CD4-positive, alpha-beta T cell treated with Interleukin-12 subunit alpha and Interleukin-12 subunit beta, for 1 hour (primary cell): ENCODE measurements at regions not wholly inside any gene's neighbourhood (a gene's known extent, or its start where the extent isn't known, plus 50 kb on each side); places are given as distances from the start of the nearest gene placed in this dataset.

Source experiments
- DNase-seq: peaks from one replicate; pipeline ENCODE4 v3.0.0-alpha.2; 2020

DNA sequence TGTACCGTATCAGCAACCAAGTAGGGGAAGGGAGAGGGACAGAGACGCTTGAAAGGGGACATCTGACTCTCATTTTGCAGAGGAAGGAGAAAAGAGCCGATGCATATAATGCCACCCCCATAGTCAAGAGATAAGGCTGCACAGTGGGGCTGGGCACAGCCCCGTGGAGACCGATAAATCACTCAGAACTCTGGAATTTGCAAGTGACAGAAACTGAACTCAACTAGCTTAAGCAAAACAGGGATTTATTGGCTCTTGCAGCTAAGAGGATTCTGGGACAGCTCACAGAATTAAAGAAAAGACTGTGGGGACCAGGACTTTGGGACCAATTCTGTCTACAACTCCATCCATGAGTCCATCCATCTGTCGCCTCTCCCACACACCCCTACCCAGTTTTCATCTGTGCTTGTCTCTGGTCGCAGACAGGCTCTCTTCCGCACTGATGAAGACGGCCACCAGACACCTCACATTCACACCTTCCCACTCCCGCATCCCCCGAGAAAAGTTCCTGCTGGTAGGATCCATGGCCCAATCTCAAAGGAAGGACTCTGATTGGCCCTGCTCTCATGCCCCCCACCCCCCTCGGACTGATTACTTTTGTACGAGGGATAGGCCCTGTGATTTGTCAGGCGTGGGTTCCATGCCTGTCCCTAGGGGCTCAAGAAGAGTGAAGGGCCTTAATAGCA, 105.9 kb upstream of the RPL38 start:
- DNase-seq = no peak

DNA sequence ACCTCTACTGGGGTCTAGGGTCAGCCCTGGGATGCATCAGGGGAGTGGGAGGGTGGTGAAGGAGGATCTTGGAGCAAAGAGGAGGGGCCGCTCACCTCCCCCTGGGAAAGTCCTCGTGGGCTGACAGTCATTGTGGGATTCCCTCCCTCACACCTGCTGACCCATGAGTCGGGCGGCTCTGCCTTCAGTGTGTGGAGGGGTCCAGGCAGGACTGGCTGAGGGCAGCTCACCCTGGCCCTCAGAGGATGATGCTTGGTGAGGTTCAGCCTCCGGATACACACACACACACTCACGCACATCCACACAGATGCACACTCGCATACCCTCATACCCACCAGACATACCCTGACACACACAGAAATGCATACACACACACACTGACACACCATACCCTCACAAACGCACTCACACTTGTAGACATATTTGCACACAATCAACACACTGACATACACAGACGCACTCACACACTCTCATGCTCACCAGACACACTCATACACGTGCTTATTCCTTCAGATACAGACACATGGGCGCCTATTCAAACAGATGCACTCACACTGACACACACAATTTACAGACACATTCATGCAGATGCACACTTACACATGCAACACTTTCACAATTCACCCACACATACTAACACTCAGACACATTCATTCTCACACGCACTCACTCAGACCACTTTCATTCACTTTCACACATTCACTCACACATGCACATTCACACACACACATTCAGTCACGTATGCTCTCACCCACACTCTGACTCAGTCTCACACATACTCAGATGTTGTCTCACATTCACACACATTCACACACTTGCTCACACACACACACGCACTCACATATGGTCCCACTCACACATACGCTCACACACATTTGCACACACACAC, 105.1 kb upstream of the RPL38 start:
- no peak for DNase-seq

DNA sequence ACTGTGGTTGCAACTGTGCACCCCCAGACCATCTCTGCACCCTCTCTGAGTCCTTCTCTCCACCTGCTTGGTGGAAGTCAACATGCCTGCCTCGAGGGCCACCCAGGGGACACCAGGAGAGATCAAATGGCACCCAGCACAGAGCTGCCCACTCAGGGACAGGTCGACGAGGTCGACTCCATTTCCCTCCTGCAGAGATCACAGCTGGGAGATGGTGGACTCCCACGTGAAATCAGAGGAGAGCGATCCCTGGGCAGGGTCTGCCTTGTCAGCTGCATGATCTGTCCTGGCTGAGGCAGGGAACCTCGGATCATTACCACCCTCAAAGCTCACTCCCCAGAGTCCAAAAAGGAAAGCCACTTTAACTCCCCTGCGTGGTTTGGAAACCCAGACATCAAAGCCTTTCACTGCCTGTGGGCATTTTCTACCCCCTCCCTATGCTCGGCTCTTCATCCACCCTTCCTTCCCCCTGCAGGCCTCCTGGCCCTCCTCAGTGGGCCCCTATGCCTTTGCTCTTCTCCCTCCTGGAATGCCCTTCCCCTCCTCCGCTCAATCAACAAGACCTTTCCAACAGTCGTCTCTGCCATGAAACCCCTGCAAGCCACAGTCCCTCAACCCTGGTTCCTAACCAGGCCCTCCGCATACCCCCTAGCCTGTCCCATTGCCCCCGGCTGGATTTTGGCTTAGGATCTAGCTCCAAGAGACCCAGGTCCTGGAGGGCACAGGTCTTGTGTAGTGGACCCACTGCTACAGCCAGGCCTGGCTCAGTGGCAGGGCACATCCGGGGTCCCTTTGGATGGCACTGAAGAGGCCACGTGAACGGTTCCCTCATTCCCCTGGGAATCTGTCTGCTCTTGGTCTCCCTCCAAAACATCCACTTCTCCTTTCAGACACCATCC, 103.8 kb upstream of the RPL38 start:
- DNase-seq = no peak

- DNase-seq = no peak
These were observed 98.6 kb upstream of the RPL38 start for GRCh38 chr17:74104921-74105320.

DNA sequence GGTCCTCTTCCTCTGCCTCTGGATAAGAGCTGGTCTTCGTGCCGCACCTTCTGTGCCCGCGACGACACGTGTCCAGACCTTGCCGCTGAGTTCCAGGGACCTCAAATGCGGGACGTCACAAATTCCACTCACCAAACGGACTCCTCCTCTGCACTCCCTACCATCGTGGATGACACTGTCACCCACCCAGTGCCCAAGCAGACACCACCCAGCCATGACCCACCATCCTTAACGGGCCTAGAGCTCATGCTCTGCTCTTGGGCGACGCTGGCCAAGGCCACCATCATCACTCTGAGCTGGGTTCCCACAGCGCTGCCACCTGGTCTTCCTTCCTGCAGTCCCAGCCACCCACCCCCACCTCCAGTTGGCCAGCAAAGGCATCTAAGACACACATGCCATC, 96.4 kb upstream of the RPL38 start:
- no peak for DNase-seq

DNA sequence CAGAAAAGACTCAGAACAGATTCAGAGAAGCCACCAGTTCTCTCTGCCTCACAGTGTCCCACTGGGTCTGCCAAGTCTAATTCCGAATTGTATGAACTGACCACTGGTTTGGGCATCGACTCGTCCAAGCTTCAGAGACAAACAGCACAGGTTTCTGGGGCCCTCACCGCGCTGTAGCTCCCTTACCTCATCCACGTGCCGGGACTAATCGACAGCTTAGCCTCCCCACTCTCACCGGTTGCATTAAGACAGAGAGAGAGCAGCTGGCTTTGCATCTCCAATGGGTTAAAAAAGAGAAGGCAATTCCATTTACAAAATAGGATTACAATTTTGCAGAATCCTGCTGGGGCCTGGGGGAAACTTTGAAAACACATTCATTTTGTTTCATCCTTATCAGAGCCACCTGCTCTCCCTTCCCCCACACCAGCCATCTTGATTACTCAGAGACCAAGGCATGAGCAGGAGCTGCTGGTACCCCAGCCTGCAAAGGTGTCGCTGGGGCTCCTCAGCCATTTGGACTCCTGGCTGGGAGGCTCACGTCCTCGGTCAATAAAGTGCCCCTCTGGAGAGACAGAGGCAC, 95.3 kb upstream of the RPL38 start:
- DNase-seq = no peak

DNA sequence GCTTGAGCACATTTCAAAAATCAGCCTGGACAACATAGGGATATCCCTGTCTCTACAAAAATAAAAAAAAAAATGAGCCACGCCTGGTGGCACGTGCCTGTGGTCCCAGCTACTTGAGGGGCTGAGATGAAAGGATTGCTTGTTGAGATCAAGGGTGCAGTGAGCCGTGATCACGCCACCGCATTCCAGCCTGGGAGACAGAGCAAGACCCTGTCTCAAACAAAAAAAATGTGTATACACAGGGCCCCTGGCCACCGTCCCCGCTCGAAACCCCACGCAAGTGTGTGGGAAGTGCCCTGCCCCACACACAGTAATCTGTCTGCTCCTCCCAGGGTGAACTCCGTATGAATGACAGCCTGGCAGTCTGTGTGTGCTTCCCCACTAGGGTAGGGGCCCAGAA, 93.0 kb upstream of the RPL38 start:
- no peak for DNase-seq

DNA sequence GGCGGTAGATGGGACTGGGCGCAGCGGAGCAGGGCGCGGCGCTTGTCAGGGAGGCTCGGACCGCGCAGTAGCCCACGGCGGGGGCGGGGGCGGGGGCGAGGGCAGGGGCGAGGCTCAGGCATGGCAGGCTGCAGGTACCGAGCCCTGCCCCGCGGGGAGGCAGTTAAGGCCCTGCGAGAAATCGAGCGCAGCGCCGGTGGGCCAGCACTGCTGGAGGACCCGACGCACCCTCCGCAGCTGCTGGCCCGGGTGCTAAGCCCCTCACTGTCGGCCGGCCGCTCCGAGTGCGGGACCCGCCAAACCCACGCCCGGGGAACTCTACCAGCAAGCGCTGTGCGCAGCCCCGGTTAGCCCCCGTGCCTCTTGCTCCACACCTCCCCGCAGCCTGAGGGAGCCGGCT, 90.2 kb upstream of the RPL38 start:
- no peak for DNase-seq

- no peak for DNase-seq
These were observed 89.5 kb upstream of the RPL38 start for GRCh38 chr17:74113952-74114351.

DNA sequence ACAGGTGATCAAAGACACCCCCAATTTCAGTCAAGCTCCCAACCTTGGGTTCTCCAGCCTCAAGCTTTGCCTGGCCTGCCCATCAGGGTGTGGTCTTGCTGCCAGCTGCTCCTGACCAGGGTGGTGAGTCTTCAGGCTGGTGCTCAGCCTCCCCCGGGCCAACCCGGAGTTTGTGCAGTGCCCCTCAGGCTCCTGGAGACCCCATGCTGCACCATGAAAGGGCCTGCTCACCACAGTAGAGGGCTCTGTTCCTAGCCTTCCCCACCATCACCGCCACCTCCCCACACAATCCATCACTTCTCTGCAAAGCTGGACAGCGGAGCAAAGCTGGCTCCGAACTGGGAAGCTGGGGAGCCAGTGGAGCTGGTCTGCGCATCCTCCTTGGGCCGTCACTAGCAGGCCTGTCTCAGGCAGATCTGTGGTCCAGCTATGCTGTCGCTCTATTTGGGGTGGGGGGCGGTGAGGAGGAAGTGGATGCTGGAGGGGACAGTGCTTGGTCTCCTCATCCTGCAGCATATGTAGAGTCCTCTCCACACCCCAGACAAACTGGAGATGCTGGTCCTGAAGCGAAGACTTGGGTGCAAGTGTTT, 88.5 kb upstream of the RPL38 start:
- no peak for DNase-seq

DNA sequence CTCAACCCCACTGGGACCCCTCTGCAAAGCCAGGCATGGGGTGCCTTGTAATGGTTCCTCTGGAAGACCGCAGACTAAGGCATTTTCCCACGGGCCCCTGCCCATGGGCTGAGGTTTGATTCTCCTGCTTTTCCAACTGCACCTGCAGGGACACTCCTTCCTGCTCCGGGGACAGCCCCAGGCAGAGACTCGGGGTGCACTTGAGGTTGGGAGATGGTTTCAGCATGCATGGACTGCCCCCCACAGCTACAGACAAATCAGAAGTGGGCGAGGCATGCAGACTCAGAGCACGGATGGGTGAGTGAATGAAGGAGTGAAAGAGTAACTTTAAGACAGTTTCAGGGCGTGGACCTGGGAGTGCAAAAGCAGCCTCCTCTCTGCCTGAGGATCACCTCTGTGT, 87.9 kb upstream of the RPL38 start:
- no peak for DNase-seq

DNA sequence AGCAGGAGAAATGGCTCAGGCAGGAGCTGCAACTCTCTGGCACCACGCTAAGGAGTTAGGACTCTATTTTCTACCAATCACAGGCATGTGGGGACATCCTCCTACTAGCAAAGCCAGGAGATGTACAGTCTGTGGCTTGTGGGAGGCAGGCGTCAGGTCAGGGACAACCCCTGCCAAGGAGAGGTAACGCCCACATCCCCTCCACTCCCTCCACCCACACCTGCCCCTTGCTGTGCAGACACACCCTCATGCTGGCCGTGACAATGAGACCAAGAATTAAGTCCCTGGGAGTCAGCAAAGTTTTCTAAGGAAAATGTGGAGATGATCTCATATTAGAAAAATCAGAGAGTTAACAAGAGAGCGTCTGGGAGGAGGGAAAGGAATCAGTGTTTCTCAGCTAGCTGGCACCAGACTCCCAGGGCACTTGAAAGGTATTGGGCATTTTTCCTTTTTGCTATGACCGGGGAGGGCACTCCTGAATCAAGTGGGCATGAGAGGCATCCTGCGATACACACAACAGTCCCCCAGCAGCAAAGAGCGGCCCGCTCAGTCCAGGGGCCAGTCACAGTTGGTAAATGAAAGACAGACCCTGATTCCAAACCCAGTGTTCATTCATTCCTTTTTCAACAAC, 87.3 kb upstream of the RPL38 start:
- no peak for DNase-seq

DNA sequence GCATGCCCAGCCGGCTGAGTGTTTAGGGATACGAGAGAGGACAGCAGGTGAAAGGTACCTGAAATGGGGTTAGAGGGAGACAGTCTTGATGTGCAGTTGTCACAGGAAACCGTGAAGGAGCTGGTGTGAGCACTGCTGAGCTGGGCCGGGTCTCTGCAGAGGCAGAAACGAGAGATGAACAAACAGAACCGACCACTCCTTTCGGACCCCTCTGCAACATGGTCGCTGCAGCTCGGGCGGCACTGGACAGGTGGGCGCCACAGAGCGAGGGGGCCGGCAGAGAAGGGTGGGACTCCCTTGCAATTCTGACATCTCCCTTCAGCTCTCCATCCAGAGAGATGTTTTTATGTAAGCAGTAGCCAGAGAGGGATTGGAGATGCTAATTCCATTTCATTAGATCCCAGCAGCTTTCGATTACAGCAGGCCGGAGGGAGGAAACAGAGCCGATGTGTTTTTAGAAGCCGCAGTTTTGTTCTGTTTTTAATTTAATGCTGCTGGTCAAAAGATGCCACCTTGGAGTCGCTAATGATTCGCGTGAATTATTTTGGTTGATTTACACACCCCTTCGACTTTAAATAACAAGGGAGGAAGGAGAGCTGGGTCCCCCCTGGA, 86.3 kb upstream of the RPL38 start:
- DNase-seq = no peak

DNA sequence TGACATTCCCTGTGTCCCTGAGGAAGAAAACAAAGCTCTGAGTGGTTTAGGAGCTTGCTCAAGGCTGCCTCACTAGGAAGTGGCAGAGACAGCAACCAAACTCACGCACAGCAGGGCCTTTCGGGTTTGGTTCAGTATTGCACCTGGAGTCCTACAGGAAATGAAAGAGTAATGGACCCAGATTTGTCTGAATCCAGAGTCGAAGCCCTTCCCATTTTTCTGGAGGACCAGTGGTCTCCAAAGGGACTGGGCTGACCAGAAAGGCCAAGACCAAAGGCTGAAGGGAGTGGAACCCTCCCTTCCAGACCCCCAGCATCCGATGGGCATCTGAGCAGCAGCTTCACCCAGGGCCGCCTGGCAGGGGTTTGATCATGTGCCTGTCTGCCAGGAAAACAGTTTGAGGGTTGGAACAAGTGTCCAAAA, 85.5 kb upstream of the RPL38 start:
- DNase-seq = no peak

GRCh38 chr17:74118504-74118903, 85.0 kb upstream of the RPL38 start:
- DNase-seq = no peak

GRCh38 chr17:74119049-74119580, 84.4 kb upstream of the RPL38 start:
- DNase-seq = no peak

GRCh38 chr17:74119965-74120364, 83.5 kb upstream of the RPL38 start:
- DNase-seq = no peak

DNA sequence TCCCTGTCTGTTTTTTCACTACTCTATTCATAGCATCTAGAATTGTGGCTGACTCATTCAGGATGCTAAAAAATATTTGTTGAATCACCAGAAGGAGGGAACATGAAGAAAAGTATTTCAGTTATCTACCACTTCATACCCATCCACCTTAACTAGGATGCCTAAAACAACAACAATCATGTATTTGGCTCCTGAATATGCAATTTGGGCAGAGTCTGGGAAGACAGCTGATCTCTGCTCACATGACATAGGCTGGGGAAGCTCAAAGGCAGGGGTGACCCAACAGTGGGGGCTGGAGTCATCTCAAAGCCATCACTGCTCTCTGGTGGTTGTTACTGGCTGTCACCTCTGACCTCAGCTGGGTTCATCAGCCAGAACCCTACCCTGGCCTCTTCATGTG, 80.1 kb upstream of the RPL38 start:
- DNase-seq = no peak

- DNase-seq = no peak
These were observed 79.5 kb upstream of the RPL38 start for GRCh38 chr17:74123866-74124444.

DNA sequence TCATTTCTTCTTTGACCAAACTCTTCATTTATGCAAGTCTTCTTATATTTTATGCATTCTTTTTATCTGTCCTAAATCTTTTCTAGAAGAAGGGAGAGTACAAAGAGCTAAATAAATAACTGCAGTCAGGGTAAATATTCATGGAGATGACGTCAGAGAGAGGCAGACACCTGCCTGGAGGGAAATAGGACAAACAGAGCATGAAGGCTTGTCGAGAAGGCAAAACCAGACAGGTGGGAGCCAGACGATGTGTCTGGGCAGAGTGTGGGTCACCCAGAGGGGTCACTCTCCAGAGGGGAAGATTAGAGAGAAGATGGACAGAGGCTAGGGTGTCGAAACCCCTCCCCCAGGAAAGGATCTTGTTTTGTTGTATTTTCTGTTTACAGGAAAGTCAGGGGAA, 78.3 kb upstream of the RPL38 start:
- DNase-seq = no peak
